ENCODE measurements at regions not wholly inside any gene's neighbourhood (a gene's known extent, or its start where the extent isn't known, plus 50 kb on each side); places are given as distances from the start of the nearest gene placed in this dataset.
"Not testable (repeated sequence)": the region's sequence is repeated elsewhere in the genome, so short reads cannot be mapped to it uniquely, and the experiment has no call there.

DNA sequence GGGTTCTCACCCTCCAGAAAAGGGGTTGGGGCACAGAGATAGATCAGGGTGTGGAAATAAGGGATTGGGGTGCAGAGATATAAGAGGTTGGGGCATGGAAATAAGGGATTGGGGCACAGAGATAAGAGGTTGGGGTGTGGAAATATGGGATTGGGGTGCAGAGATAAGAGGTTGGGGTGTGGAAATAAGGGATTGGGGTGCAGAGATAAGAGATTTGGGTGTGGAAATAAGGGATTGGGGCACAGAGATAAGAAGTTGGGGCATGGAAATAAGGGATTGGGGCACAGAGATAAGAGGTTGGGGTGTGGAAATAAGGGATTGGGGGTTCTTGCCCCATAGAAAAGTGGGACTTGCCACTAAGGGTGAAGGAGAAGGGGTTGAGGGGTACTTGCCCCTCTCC is 204.5 kb upstream of the TRPC7 start:
- TF ChIP-seq, protein P1, sequence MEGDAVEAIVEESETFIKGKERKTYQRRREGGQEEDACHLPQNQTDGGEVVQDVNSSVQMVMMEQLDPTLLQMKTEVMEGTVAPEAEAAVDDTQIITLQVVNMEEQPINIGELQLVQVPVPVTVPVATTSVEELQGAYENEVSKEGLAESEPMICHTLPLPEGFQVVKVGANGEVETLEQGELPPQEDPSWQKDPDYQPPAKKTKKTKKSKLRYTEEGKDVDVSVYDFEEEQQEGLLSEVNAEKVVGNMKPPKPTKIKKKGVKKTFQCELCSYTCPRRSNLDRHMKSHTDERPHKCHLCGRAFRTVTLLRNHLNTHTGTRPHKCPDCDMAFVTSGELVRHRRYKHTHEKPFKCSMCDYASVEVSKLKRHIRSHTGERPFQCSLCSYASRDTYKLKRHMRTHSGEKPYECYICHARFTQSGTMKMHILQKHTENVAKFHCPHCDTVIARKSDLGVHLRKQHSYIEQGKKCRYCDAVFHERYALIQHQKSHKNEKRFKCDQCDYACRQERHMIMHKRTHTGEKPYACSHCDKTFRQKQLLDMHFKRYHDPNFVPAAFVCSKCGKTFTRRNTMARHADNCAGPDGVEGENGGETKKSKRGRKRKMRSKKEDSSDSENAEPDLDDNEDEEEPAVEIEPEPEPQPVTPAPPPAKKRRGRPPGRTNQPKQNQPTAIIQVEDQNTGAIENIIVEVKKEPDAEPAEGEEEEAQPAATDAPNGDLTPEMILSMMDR (conservative IDR thresholded peaks at IDR 0.05; ENCODE audit: low read depth, low read length), result not testable (repeated sequence)
- TF ChIP-seq POLR2A (IDR thresholded peaks at IDR 0.05; ENCODE audit: low read depth, low read length); RFX5 (IDR thresholded peaks at IDR 0.05; ENCODE audit: low read depth, low read length); BHLHE40 (IDR thresholded peaks at IDR 0.05; ENCODE audit: low read depth, low read length); FOS (IDR thresholded peaks at IDR 0.05; ENCODE audit: low read depth, low read length); SMC3 (IDR thresholded peaks at IDR 0.05; ENCODE audit: low read depth, low read length); MXI1 (IDR thresholded peaks at IDR 0.05; ENCODE audit: borderline replicate concordance, low read depth, low read length): not testable (repeated sequence)
- TF ChIP-seq, protein P2, sequence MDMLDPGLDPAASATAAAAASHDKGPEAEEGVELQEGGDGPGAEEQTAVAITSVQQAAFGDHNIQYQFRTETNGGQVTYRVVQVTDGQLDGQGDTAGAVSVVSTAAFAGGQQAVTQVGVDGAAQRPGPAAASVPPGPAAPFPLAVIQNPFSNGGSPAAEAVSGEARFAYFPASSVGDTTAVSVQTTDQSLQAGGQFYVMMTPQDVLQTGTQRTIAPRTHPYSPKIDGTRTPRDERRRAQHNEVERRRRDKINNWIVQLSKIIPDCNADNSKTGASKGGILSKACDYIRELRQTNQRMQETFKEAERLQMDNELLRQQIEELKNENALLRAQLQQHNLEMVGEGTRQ (IDR thresholded peaks at IDR 0.05; ENCODE audit: low read depth, low read length), result not testable (repeated sequence)
- TF ChIP-seq, protein P3, sequence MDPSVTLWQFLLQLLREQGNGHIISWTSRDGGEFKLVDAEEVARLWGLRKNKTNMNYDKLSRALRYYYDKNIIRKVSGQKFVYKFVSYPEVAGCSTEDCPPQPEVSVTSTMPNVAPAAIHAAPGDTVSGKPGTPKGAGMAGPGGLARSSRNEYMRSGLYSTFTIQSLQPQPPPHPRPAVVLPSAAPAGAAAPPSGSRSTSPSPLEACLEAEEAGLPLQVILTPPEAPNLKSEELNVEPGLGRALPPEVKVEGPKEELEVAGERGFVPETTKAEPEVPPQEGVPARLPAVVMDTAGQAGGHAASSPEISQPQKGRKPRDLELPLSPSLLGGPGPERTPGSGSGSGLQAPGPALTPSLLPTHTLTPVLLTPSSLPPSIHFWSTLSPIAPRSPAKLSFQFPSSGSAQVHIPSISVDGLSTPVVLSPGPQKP (IDR thresholded peaks at IDR 0.05; ENCODE audit: borderline replicate concordance, low read depth, low read length), result not testable (repeated sequence)

Data from IMR-90 (cell line).